ENCODE measurements at regions not wholly inside any gene's neighbourhood (a gene's known extent, or its start where the extent isn't known, plus 50 kb on each side); places are given as distances from the start of the nearest gene placed in this dataset.

GRCh38 chr3:110774496-110775265, 296.9 kb upstream of the NECTIN3 start:
- no peak overlapping the region for H3K4me3 ChIP-seq (ENCODE audit: low read length)
- Mint-ChIP-seq H3K27me3 (ENCODE audit: low read depth in 2 of 2) (no peaks in the 10 kb centered on the region), H3K4me3 (no peak overlapping the region), H3K9me3 (peaks cover 4 to 5% of the 10 kb centered on the region in 2 donors), H3K27ac (no peak overlapping the region), H3K4me1 (no peaks in the 10 kb centered on the region), H3K36me3 (no peaks in the 10 kb centered on the region)
- DNase-seq (no peak), ATAC-seq (no peak)
- H3K4me1 ChIP-seq (ENCODE audit: control insufficient read depth, insufficient read depth, low read length): no peaks in the 10 kb centered on the region
- intact Hi-C loops (cut with micrococcal nuclease): no loop called here
- no peaks in the 10 kb centered on the region for H3K27me3 ChIP-seq (ENCODE audit: control insufficient read depth, insufficient read depth, low read length)
- no peak overlapping the region for H3K27ac ChIP-seq (ENCODE audit: low read length)
- 86% methylated on average over 6 of the region's 7 CpGs for WGBS (ENCODE audit: insufficient coverage)
- H3K36me3 ChIP-seq (ENCODE audit: control insufficient read depth, insufficient read depth, low read length): no peaks in the 10 kb centered on the region
- no peak for TF ChIP-seq CTCF (IDR thresholded peaks at IDR 0.05)
- no peaks in the 10 kb centered on the region for H3K9me3 ChIP-seq (ENCODE audit: control insufficient read depth, insufficient read depth, low read length)

- Mint-ChIP-seq H3K36me3 (no peaks in the 10 kb centered on the region), H3K27ac (no peak overlapping the region), H3K4me3 (no peak overlapping the region), H3K27me3 (ENCODE audit: low read depth in 2 of 2) (no peaks in the 10 kb centered on the region), H3K4me1 (no peaks in the 10 kb centered on the region), H3K9me3 (peaks cover 0 to under 1% of the 10 kb centered on the region in 2 donors)
- Histone ChIP-seq H3K4me1 (ENCODE audit: control insufficient read depth, insufficient read depth, low read length) (no peaks in the 10 kb centered on the region), H3K27ac (ENCODE audit: low read length) (no peak overlapping the region), H3K27me3 (ENCODE audit: control insufficient read depth, insufficient read depth, low read length) (no peaks in the 10 kb centered on the region), H3K36me3 (ENCODE audit: control insufficient read depth, insufficient read depth, low read length) (no peaks in the 10 kb centered on the region), H3K9me3 (ENCODE audit: control insufficient read depth, insufficient read depth, low read length) (no peaks in the 10 kb centered on the region), H3K4me3 (ENCODE audit: low read length) (no peak overlapping the region)
- WGBS (ENCODE audit: insufficient coverage): 100% methylated on average over 1 of the region's 2 CpGs
- intact Hi-C loops (cut with micrococcal nuclease): no loop called here
- ATAC-seq (no peak), DNase-seq (no peak)
- TF ChIP-seq CTCF (IDR thresholded peaks at IDR 0.05): no peak
These were observed 292.0 kb upstream of the NECTIN3 start for GRCh38 chr3:110779581-110779980.

- Mint-ChIP-seq H3K4me3 (no peak overlapping the region), H3K36me3 (no peaks in the 10 kb centered on the region), H3K27me3 (ENCODE audit: low read depth in 2 of 2) (no peaks in the 10 kb centered on the region), H3K27ac (no peak overlapping the region), H3K9me3 (peaks cover 2 to 6% of the 10 kb centered on the region in 2 donors), H3K4me1 (no peaks in the 10 kb centered on the region)
- DNase-seq: no peak
- no peak for TF ChIP-seq CTCF (IDR thresholded peaks at IDR 0.05)
- Histone ChIP-seq H3K36me3 (ENCODE audit: control insufficient read depth, insufficient read depth, low read length) (no peaks in the 10 kb centered on the region), H3K4me3 (ENCODE audit: low read length) (no peak overlapping the region), H3K27ac (ENCODE audit: low read length) (no peak overlapping the region), H3K9me3 (ENCODE audit: control insufficient read depth, insufficient read depth, low read length) (no peaks in the 10 kb centered on the region), H3K27me3 (ENCODE audit: control insufficient read depth, insufficient read depth, low read length) (no peaks in the 10 kb centered on the region), H3K4me1 (ENCODE audit: control insufficient read depth, insufficient read depth, low read length) (no peaks in the 10 kb centered on the region)
- intact Hi-C loops (cut with micrococcal nuclease): no loop called here
- no peak for ATAC-seq
- WGBS (ENCODE audit: insufficient coverage): 100% methylated on average over 2 of the region's 3 CpGs
These were observed 288.1 kb upstream of the NECTIN3 start for GRCh38 chr3:110783541-110783940.

- no peaks in the 10 kb centered on the region for H3K27me3 ChIP-seq (ENCODE audit: control insufficient read depth, insufficient read depth, low read length)
- H3K27ac Mint-ChIP-seq: no peak overlapping the region
- 92% methylated on average over 1 of the region's 1 CpG for WGBS (ENCODE audit: insufficient coverage)
These were observed 282.8 kb upstream of the NECTIN3 start for GRCh38 chr3:110788794-110789193.

More at GRCh38 chr3:110788794-110789193, 282.8 kb upstream of the NECTIN3 start:
- H3K9me3 ChIP-seq (ENCODE audit: control insufficient read depth, insufficient read depth, low read length): no peaks in the 10 kb centered on the region
- Mint-ChIP-seq H3K4me3 (no peak overlapping the region), H3K4me1 (no peaks in the 10 kb centered on the region), H3K9me3 (peaks cover 2 to 8% of the 10 kb centered on the region in 2 donors), H3K36me3 (no peaks in the 10 kb centered on the region), H3K27me3 (ENCODE audit: low read depth in 2 of 2) (no peaks in the 10 kb centered on the region)
- no peak overlapping the region for H3K27ac ChIP-seq (ENCODE audit: low read length)
- no peaks in the 10 kb centered on the region for H3K4me1 ChIP-seq (ENCODE audit: control insufficient read depth, insufficient read depth, low read length)
- DNase-seq: no peak
- no peak overlapping the region for H3K4me3 ChIP-seq (ENCODE audit: low read length)
- H3K36me3 ChIP-seq (ENCODE audit: control insufficient read depth, insufficient read depth, low read length): no peaks in the 10 kb centered on the region
- intact Hi-C loops (cut with micrococcal nuclease): no loop called here
- no peak for ATAC-seq
- TF ChIP-seq CTCF (IDR thresholded peaks at IDR 0.05): no peak
